GM18505 (cell line): ENCODE measurements at regions not wholly inside any gene's neighbourhood (a gene's known extent, or its start where the extent isn't known, plus 50 kb on each side); places are given as distances from the start of the nearest gene placed in this dataset.
"Not testable (repeated sequence)": the region's sequence is repeated elsewhere in the genome, so short reads cannot be mapped to it uniquely, and the experiment has no call there.

Source experiments
- ATAC-seq: cut with Tn5 transposase; IDR thresholded peaks from one replicate; pipeline ENCODE4 v1.9.1; 2021; ENCODE audit not compliant: unreplicated experiment
- POLR2A ChIP-seq: IDR thresholded peaks from 4 replicates; pipeline ENCODE4 v1.6.1; 2011; ENCODE audit warnings: borderline replicate concordance; ENCODE audit not compliant: insufficient read depth, insufficient read length; ENCODE audit errors: extremely low read depth

GRCh38 chr17:31687505-31688126, 171.4 kb downstream of the COPRS start:
- ATAC-seq = no peak
- TF ChIP-seq POLR2A = no peak

- no peak for TF ChIP-seq POLR2A
These were observed 172.5 kb downstream of the COPRS start for GRCh38 chr17:31686495-31686894.

DNA sequence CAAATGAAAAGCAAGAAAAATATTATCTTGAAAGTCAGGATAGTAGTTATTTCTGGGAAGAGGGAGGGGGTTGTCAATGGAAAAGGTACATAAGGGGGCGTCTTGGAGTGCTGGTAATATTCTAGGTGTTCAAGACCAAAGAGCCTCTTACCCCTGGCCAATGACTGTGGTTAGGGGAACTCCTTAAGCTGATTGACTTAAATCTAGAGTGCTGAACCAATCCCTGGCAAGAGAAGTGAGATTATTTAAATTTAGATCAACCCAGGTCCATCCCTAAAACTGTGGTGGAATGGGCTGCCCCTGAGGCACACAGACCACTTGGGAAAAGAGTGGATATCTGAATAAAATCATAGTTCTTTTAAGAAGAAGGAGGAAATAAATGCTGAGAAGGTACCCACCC, 174.1 kb downstream of the COPRS start:
- no peak for TF ChIP-seq POLR2A
- ATAC-seq = no peak

More at GRCh38 chr17:31686495-31686894, 172.5 kb downstream of the COPRS start:
- no peak for ATAC-seq

DNA sequence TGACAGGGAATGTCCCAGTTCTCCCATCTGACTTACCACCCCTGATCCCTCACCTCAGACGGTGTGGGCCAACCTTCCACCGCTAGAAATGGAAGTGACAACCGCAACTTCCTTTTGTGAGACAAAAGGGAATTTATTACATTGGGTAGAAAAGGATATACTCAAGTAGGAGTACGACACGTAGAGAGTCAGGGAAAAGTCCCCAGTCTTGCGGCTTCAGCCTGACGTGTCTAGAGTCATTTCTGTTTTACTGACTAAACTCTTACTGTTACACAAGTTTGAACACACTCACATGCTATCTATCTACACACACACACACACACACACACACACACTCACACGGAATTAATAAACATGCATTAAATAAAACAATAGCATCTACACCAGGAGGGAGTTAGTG, 178.9 kb downstream of the COPRS start:
- no peak for ATAC-seq
- TF ChIP-seq POLR2A = no peak

- no peak for ATAC-seq
- TF ChIP-seq POLR2A = no peak
These were observed 179.4 kb downstream of the COPRS start for GRCh38 chr17:31679667-31680066.

GRCh38 chr17:31678431-31678830, 180.6 kb downstream of the COPRS start:
- no peak for TF ChIP-seq POLR2A
- ATAC-seq = no peak

- ATAC-seq = no peak
These were observed 181.4 kb downstream of the COPRS start for GRCh38 chr17:31677681-31678080.

DNA sequence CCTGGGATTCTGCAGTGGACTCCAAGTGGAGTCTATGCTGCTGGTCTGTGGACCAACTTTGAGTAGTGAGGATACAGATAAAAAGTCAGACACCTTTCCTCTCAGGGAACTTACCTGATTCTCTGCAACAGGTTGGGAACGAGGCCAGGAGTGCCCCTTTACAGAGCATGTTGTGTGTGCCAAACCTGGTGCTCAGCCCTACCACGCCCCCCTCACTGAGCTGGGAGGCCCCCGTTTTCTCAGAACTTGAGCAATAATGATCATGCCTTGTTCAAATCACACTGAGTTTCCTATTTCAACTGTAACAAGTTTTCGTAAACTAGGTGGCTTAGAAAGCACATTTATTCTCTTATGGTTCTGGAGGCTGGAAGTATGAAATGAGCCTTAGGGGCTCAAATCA, 182.0 kb downstream of the COPRS start:
- ATAC-seq = no peak
- no peak for TF ChIP-seq POLR2A

More at GRCh38 chr17:31677681-31678080, 181.4 kb downstream of the COPRS start:
- TF ChIP-seq POLR2A = no peak

DNA sequence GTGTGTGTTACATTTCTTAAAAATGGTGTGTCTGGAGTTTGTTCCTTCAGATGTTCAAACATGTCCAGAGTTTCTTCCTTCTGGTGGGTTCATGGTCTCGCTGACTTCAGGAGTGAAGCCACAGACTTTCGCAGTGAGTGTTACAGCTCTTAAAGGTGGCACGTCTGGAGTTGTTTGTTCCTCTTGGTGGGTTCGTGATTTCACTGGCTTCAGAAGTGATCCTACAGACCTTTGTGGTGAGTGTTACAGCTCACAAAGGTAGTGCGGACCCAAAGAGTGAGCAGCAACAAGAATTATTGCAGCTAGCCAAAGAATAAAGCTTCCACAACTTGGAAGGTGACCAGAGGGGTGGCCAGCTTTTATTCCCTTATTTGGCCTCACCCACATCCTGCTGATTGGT, 183.7 kb downstream of the COPRS start:
- ATAC-seq = not testable (repeated sequence)

DNA sequence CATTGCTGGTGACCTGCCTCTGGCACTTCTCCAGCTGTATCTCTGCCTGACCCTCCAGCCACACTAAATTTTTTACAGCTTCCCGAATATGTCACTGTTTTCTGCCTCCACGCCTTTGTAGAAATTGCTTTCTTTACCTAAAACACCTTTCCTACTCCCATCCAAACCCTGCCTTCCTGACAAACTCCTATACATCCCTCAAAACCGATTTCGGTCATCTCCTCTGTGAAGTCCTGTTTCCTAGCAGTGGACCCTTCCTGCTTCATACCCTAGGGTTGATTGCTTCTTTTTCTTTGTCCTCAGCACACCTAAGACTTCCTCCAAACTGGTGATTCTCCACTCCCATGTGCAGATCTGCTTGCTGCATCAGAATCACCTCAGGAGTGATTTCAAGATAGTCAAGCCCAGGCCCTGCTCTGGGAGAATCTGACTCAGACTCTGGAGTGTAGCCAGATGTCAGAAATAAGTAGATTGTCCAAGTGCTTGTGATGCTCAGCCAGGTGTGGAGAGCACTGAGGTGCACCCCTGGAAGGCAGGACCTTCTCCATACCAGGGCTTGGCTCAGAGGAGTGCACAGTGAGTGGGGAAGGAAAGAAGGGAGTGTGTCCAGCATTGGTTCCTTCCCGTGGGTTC, 184.2 kb downstream of the COPRS start:
- TF ChIP-seq POLR2A = no peak
- no peak for ATAC-seq

DNA sequence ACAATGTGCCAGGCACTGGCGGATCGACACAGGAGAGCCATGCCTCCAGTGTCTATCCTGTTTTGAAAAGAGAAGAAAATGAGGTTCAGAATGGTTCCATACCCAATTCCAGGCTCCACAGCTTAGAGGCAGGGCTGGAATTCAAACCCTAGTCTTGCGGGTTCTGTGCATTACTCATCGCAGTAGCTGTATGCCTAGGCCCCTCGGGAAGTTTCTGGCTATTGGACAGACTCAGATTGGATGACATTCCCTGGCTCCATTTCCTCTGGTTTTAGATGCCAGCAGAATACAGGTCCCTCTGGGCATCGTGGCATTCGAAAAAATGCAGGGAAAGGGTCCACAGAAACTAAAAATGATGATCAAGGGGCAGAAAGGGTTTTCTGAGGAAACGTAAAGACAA, 184.7 kb downstream of the COPRS start:
- TF ChIP-seq POLR2A = no peak
- ATAC-seq = no peak

- ATAC-seq = no peak
- no peak for TF ChIP-seq POLR2A
These were observed 186.0 kb downstream of the COPRS start for GRCh38 chr17:31673076-31673475.

DNA sequence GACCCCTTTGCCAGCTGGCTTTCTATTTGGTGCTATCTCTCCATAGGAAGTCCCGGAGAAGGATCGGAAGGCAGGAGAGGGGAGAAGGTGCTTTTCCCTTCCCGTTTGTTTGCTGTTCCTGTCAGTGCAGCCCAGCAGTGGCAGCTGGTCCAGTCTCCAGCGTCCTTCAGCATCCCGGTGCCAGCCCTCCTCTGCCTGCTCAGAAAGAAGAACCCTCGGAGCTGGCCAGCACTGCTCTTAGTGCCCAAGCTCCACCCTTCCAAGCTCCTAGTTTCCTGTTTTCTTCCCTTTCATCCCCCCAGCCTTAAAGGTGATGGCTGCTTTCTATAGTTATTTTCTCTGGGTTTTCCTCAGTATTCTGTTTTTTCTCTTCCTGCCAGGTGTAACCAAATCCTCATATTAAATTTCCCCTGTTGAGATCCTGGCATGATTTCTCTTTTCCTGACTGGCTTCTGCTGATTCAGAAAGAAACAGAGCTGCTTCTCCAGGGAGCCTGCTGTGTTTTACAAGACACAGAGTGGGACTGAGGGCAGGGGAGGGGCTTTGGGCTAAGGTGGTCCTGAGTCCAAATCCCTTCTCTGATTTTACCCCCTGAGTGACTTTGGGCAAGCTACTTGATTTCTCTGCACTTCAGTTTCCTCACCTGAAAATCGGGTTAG, 186.8 kb downstream of the COPRS start:
- no peak for ATAC-seq
- no peak for TF ChIP-seq POLR2A

DNA sequence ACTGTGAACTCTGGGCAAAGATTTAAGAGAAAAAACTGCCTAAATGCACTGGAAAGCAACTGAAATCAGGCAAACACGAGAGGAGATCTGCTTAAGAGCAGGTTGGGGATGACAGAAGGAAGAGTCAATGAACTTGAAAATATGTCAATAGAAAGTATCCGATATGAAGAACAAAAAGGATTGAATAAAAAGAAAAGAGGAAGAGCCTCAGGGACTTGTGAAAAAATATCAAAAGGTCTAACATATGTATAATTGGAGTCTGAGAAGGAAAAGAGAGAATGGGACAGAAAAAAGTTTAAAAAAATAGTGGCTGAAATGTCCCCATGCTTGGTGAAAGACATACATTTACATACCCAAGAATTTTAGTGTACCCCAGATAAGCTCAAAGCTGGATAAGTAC, 195.5 kb downstream of the COPRS start:
- ATAC-seq = no peak

More for the DNA sequence above, 195.5 kb downstream of the COPRS start:
- TF ChIP-seq POLR2A = no peak
